BLaER1 treated with 17β-estradiol and CSF1 and Interleukin-3, amounts not matched to agents 10 nM and 100 nM (cell line): ENCODE measurements at regions not wholly inside any gene's neighbourhood (a gene's known extent, or its start where the extent isn't known, plus 50 kb on each side); places are given as distances from the start of the nearest gene placed in this dataset.

Experiments
- H3K27ac ChIP-seq, 11 experiments: shearing (Covaris generic); formaldehyde crosslinking; 2 replicates each; pipeline ENCODE4 v1.8.1; 2022
- H3K27me3 ChIP-seq, 11 experiments: shearing (Covaris generic); formaldehyde crosslinking; 2 replicates each; pipeline ENCODE4 v1.8.1; 2022
- H3K36me3 ChIP-seq, 11 experiments: shearing (Covaris generic); formaldehyde crosslinking; 2 replicates each; pipeline ENCODE4 v1.8.1; 2022
- H3K4me1 ChIP-seq, 10 experiments: shearing (Covaris generic); formaldehyde crosslinking; 2 replicates each; pipeline ENCODE4 v1.8.1; 2022
- H3K4me2 ChIP-seq, 11 experiments: shearing (Covaris generic); formaldehyde crosslinking; 2 replicates each; pipeline ENCODE4 v1.8.1; 2022
- H3K4me3 ChIP-seq, 10 experiments: shearing (Covaris generic); formaldehyde crosslinking; 2 replicates each; pipeline ENCODE4 v1.8.1; 2022
- H3K9ac ChIP-seq, 11 experiments: shearing (Covaris generic); formaldehyde crosslinking; 2 replicates each; pipeline ENCODE4 v1.8.1; 2022
- H3K9me3 ChIP-seq, 11 experiments: shearing (Covaris generic); formaldehyde crosslinking; replicated peaks in 1 of 11; 2 replicates each; pipeline ENCODE4 v1.8.1; 2022
- H4K20me1 ChIP-seq, 11 experiments: shearing (Covaris generic); formaldehyde crosslinking; 2 replicates each; pipeline ENCODE4 v1.8.1; 2022
- Cebpa-rat ChIP-seq, 11 experiments: shearing (Covaris generic); IDR thresholded peaks; 2 replicates each; pipeline ENCODE4 v1.8.1; 2022

GRCh38 chr21:27764056-27764455 is 797.2 kb upstream of the ADAMTS5 start:
- Histone ChIP-seq H3K9me3 (0 out of 22 replicates have a peak, but pooled peaks cover 0 to 2% (median 0%) of the 10 kb centered on the region in 11 experiments), H3K4me2 (no peak overlapping the region), H3K9ac (no peak overlapping the region), H3K4me3 (no peak overlapping the region), H4K20me1 (no peaks in the 10 kb centered on the region), H3K36me3 (no peaks in the 10 kb centered on the region), H3K27me3 (no peaks in the 10 kb centered on the region), H3K4me1 (no peaks in the 10 kb centered on the region), H3K27ac (no peak overlapping the region)
- no peak for TF ChIP-seq Cebpa-rat (IDR thresholded peaks at IDR 0.05)

GRCh38 chr21:27761623-27762022 is 794.7 kb upstream of the ADAMTS5 start:
- H3K9ac ChIP-seq, result no peak overlapping the region
- TF ChIP-seq Cebpa-rat (IDR thresholded peaks at IDR 0.05), result no peak
- H4K20me1 ChIP-seq, result no peaks in the 10 kb centered on the region
- no peaks in the 10 kb centered on the region for H3K4me1 ChIP-seq
- 0 out of 22 replicates have a peak, but pooled peaks cover 0 to 5% (median 0%) of the 10 kb centered on the region in 11 experiments for H3K9me3 ChIP-seq
- H3K4me3 ChIP-seq, result no peak overlapping the region
- no peak overlapping the region for H3K27ac ChIP-seq
- H3K27me3 ChIP-seq, result no peaks in the 10 kb centered on the region
- no peak overlapping the region for H3K4me2 ChIP-seq
- no peaks in the 10 kb centered on the region for H3K36me3 ChIP-seq

GRCh38 chr21:27759820-27760219 is 792.9 kb upstream of the ADAMTS5 start:
- Histone ChIP-seq H3K4me2 (no peak overlapping the region), H4K20me1 (no peaks in the 10 kb centered on the region), H3K36me3 (no peaks in the 10 kb centered on the region), H3K9ac (no peak overlapping the region), H3K4me3 (no peak overlapping the region), H3K9me3 (peaks cover 0 to 5% (median 0%) of the 10 kb centered on the region in 11 experiments; a peak in 1 of 22 replicates), H3K27me3 (no peaks in the 10 kb centered on the region), H3K27ac (no peak overlapping the region), H3K4me1 (no peaks in the 10 kb centered on the region)
- TF ChIP-seq Cebpa-rat (IDR thresholded peaks at IDR 0.05), result no peak

GRCh38 chr21:27759091-27759659 is 792.3 kb upstream of the ADAMTS5 start:
- no peak overlapping the region for H3K27ac ChIP-seq
- no peaks in the 10 kb centered on the region for H3K4me1 ChIP-seq
- no peaks in the 10 kb centered on the region for H3K36me3 ChIP-seq
- no peak overlapping the region for H3K4me2 ChIP-seq
- H3K4me3 ChIP-seq, result no peak overlapping the region
- H3K9ac ChIP-seq, result no peak overlapping the region
- no peaks in the 10 kb centered on the region for H3K27me3 ChIP-seq
- H3K9me3 ChIP-seq, result peaks cover 0 to 5% (median 0%) of the 10 kb centered on the region in 11 experiments; a peak in 1 of 22 replicates
- no peak for TF ChIP-seq Cebpa-rat (IDR thresholded peaks at IDR 0.05)
- no peaks in the 10 kb centered on the region for H4K20me1 ChIP-seq

- H3K36me3 ChIP-seq, result no peaks in the 10 kb centered on the region
- no peak overlapping the region for H3K27ac ChIP-seq
- no peak overlapping the region for H3K4me2 ChIP-seq
- no peaks in the 10 kb centered on the region for H4K20me1 ChIP-seq
- H3K9ac ChIP-seq, result no peak overlapping the region
- H3K4me3 ChIP-seq, result no peak overlapping the region
- H3K27me3 ChIP-seq, result no peaks in the 10 kb centered on the region
- H3K4me1 ChIP-seq, result no peaks in the 10 kb centered on the region
- peaks cover 4 to 12% (median 5%) of the 10 kb centered on the region in 11 experiments; a peak in 17 of 22 replicates for H3K9me3 ChIP-seq
- no peak for TF ChIP-seq Cebpa-rat (IDR thresholded peaks at IDR 0.05)
These were observed 789.3 kb upstream of the ADAMTS5 start for GRCh38 chr21:27756191-27756590.

- Histone ChIP-seq H3K9me3 (peaks cover 0 to 12% (median 9%) of the 10 kb centered on the region in 11 experiments; a peak in 8 of 22 replicates), H3K4me1 (no peaks in the 10 kb centered on the region), H3K36me3 (no peaks in the 10 kb centered on the region), H3K27me3 (no peaks in the 10 kb centered on the region), H3K4me3 (no peak overlapping the region), H3K9ac (no peak overlapping the region), H3K27ac (no peak overlapping the region), H4K20me1 (no peaks in the 10 kb centered on the region), H3K4me2 (no peak overlapping the region)
- no peak for TF ChIP-seq Cebpa-rat (IDR thresholded peaks at IDR 0.05)
These were observed 777.2 kb upstream of the ADAMTS5 start for GRCh38 chr21:27743971-27744564.

GRCh38 chr21:27741736-27742135 is 774.8 kb upstream of the ADAMTS5 start:
- no peak for TF ChIP-seq Cebpa-rat (IDR thresholded peaks at IDR 0.05)
- Histone ChIP-seq H3K27me3 (no peaks in the 10 kb centered on the region), H3K4me2 (no peak overlapping the region), H3K27ac (no peak overlapping the region), H3K9ac (no peak overlapping the region), H3K9me3 (peaks cover 0 to 21% (median 13%) of the 10 kb centered on the region in 11 experiments; a peak in 13 of 22 replicates), H4K20me1 (no peaks in the 10 kb centered on the region), H3K4me1 (no peaks in the 10 kb centered on the region), H3K4me3 (no peak overlapping the region), H3K36me3 (no peaks in the 10 kb centered on the region)

- no peak overlapping the region for H3K9ac ChIP-seq
- no peak overlapping the region for H3K27ac ChIP-seq
- H3K4me2 ChIP-seq, result no peak overlapping the region
- peaks cover 0 to 20% (median 13%) of the 10 kb centered on the region in 11 experiments; a peak in 13 of 22 replicates for H3K9me3 ChIP-seq
- TF ChIP-seq Cebpa-rat (IDR thresholded peaks at IDR 0.05), result no peak
- H3K27me3 ChIP-seq, result no peaks in the 10 kb centered on the region
- no peak overlapping the region for H3K4me3 ChIP-seq
- H3K36me3 ChIP-seq, result no peaks in the 10 kb centered on the region
- H3K4me1 ChIP-seq, result no peaks in the 10 kb centered on the region
- H4K20me1 ChIP-seq, result no peaks in the 10 kb centered on the region
These were observed 773.2 kb upstream of the ADAMTS5 start for GRCh38 chr21:27740084-27740483.

- H3K9me3 ChIP-seq, result peaks cover 0 to 14% (median 8%) of the 10 kb centered on the region in 11 experiments; a peak in 13 of 22 replicates
- TF ChIP-seq Cebpa-rat (IDR thresholded peaks at IDR 0.05), result no peak
- no peak overlapping the region for H3K4me3 ChIP-seq
- H3K27ac ChIP-seq, result no peak overlapping the region
- H3K9ac ChIP-seq, result no peak overlapping the region
- H3K36me3 ChIP-seq, result no peaks in the 10 kb centered on the region
- no peak overlapping the region for H3K4me2 ChIP-seq
- H3K27me3 ChIP-seq, result no peaks in the 10 kb centered on the region
- no peaks in the 10 kb centered on the region for H3K4me1 ChIP-seq
- no peaks in the 10 kb centered on the region for H4K20me1 ChIP-seq
These were observed 772.3 kb upstream of the ADAMTS5 start for GRCh38 chr21:27739187-27739586.

- H3K4me2 ChIP-seq, result no peak overlapping the region
- H3K36me3 ChIP-seq, result no peaks in the 10 kb centered on the region
- no peaks in the 10 kb centered on the region for H3K4me1 ChIP-seq
- H3K4me3 ChIP-seq, result no peak overlapping the region
- no peaks in the 10 kb centered on the region for H3K27me3 ChIP-seq
- H3K27ac ChIP-seq, result no peak overlapping the region
- no peak overlapping the region for H3K9ac ChIP-seq
- no peak for TF ChIP-seq Cebpa-rat (IDR thresholded peaks at IDR 0.05)
- peaks cover 0 to 11% (median 5%) of the 10 kb centered on the region in 11 experiments; a peak in 8 of 22 replicates for H3K9me3 ChIP-seq
- no peaks in the 10 kb centered on the region for H4K20me1 ChIP-seq
These were observed 768.8 kb upstream of the ADAMTS5 start for GRCh38 chr21:27735699-27736098.
